Forelimb muscle (tissue), 1 donor: ENCODE measurements at regions not wholly inside any gene's neighbourhood (a gene's known extent, or its start where the extent isn't known, plus 50 kb on each side); places are given as distances from the start of the nearest gene placed in this dataset.

Source experiments
- DNase-seq: peaks from one replicate; pipeline ENCODE4 v3.0.0-alpha.2; 2013; ENCODE audit warnings: low read depth

GRCh38 chr2:42933824-42934254 lies 141.5 kb upstream of the HAAO start:
- no peak for DNase-seq

GRCh38 chr2:42932271-42933151 lies 140.1 kb upstream of the HAAO start:
- DNase-seq, result no peak

GRCh38 chr2:42931818-42932195 lies 139.4 kb upstream of the HAAO start:
- no peak for DNase-seq

GRCh38 chr2:42931146-42931817 lies 138.9 kb upstream of the HAAO start:
- no peak for DNase-seq

- no peak for DNase-seq
Measured at GRCh38 chr2:42930025-42930581, 137.7 kb upstream of the HAAO start.

- no peak for DNase-seq
Measured at GRCh38 chr2:42929546-42930024, 137.2 kb upstream of the HAAO start.

GRCh38 chr2:42928692-42929545 lies 136.5 kb upstream of the HAAO start:
- no peak for DNase-seq

GRCh38 chr2:42928161-42928691 lies 135.8 kb upstream of the HAAO start:
- no peak for DNase-seq

GRCh38 chr2:42927334-42928160 lies 135.2 kb upstream of the HAAO start:
- no peak for DNase-seq

GRCh38 chr2:42926434-42927333 lies 134.3 kb upstream of the HAAO start:
- DNase-seq, result no peak

- no peak for DNase-seq
Measured at GRCh38 chr2:42925742-42926433, 133.5 kb upstream of the HAAO start.

GRCh38 chr2:42924418-42924886 lies 132.1 kb upstream of the HAAO start:
- no peak for DNase-seq

- DNase-seq, result no peak
Measured at GRCh38 chr2:42923580-42924417, 131.4 kb upstream of the HAAO start.

GRCh38 chr2:42922790-42923579 lies 130.6 kb upstream of the HAAO start:
- no peak for DNase-seq

GRCh38 chr2:42922293-42922692 lies 129.9 kb upstream of the HAAO start:
- DNase-seq, result no peak

- no peak for DNase-seq
Measured at GRCh38 chr2:42921721-42922120, 129.3 kb upstream of the HAAO start.

GRCh38 chr2:42921147-42921520 lies 128.8 kb upstream of the HAAO start:
- DNase-seq, result no peak
